Panc1 (cell line): ENCODE measurements at regions not wholly inside any gene's neighbourhood (a gene's known extent, or its start where the extent isn't known, plus 50 kb on each side); places are given as distances from the start of the nearest gene placed in this dataset.

Experiments
- ATAC-seq: fragments of 200-7000 bp; cut with Tn5 transposase; 2 replicates; pipeline ENCODE4 v1.9.1; 2020; ENCODE audit warnings: mild to moderate bottlenecking, moderate library complexity
- BruUV-seq: library from RNA; stranded (reverse); fragments of 400-500 nt; replicated peaks from 2 replicates; lab custom pipeline; 2021; lab: Mats Ljungman, UMichigan
- CTCF ChIA-PET: fragments of 300-600 bp; sonication (Branson Sonifier 250); formaldehyde crosslinking; loops from one replicate; lab custom pipeline; 2022; ENCODE audit warnings: antibody characterized with exemption; lab: Charles Lee
- POLR2A ChIA-PET: fragments of 300-600 bp; sonication (Branson Sonifier 250); formaldehyde crosslinking; loops from one replicate; lab custom pipeline; 2022; ENCODE audit warnings: antibody characterized with exemption; lab: Charles Lee
- DNase-seq: peaks from one replicate; pipeline ENCODE4 v3.0.0-alpha.2; 2010; ENCODE audit warnings: low read depth, low spot score
- H3K27ac ChIP-seq: 2 replicates; pipeline ENCODE4 v1.5.1; 2011; ENCODE audit warnings: mild to moderate bottlenecking, low read length, inconsistent platforms
- H3K27me3 ChIP-seq: fragments of 200-500 bp; sonication (Bioruptor generic); 2 replicates; pipeline ENCODE4 v1.6.0; 2014; ENCODE audit warnings: low read length, inconsistent platforms; ENCODE audit not compliant: control insufficient read depth, insufficient read depth
- H3K36me3 ChIP-seq: fragments of 200-500 bp; sonication (Bioruptor generic); 2 replicates; pipeline ENCODE4 v1.5.1; 2014; ENCODE audit warnings: inconsistent platforms, mild to moderate bottlenecking, low read length, moderate library complexity; ENCODE audit not compliant: control insufficient read depth, insufficient read depth
- H3K4me1 ChIP-seq: 2 replicates; pipeline ENCODE4 v1.5.1; 2011; ENCODE audit warnings: inconsistent platforms, mild to moderate bottlenecking, low read length, moderate library complexity; ENCODE audit not compliant: control insufficient read depth, insufficient read depth
- H3K4me3 ChIP-seq, 2 experiments: 2 replicates each; pipeline ENCODE4 v1.5.1; 2011 to 2012; ENCODE audit warnings: low read depth in 2 of 2, low read length in 2 of 2, mild to moderate bottlenecking in 2 of 2, inconsistent platforms in 1 of 2, moderate library complexity in 1 of 2
- H3K9me3 ChIP-seq: fragments of 200-500 bp; sonication (Bioruptor generic); 2 replicates; pipeline ENCODE4 v1.5.1; 2014; ENCODE audit warnings: low read depth, mild to moderate bottlenecking, inconsistent platforms, low read length, moderate library complexity; ENCODE audit not compliant: control insufficient read depth, insufficient read depth
- POLR2AphosphoS5 ChIP-seq: IDR thresholded peaks from 2 replicates; pipeline ENCODE4 v1.6.1; 2012; ENCODE audit warnings: mild to moderate bottlenecking, low read depth, low read length, moderate library complexity
- SIN3A ChIP-seq: IDR thresholded peaks from 2 replicates; pipeline ENCODE4 v1.6.1; 2012; ENCODE audit warnings: low read depth, mild to moderate bottlenecking, low read length, moderate library complexity, borderline replicate concordance; ENCODE audit not compliant: insufficient read depth
- TCF7L2 ChIP-seq: IDR thresholded peaks from 2 replicates; pipeline ENCODE4 v1.6.1; 2011; ENCODE audit warnings: mild to moderate bottlenecking, low read depth, low read length, inconsistent platforms
- in situ Hi-C: cut with HindIII; loops from 2 replicates; pipeline ENCODE4 v1.10.0; 2016; ENCODE audit warnings: low sequenced_read_pairs, low pct_unique_long_range_greater_than_20kb
- intact Hi-C: fragments of 100-400 bp; cut with micrococcal nuclease; formaldehyde crosslinking; loops from one replicate; pipeline ENCODE4 v1.10.0; 2022; ENCODE audit not compliant: unreplicated experiment
- TF ChIP-seq, protein P1 (sequence below), 2 experiments: IDR thresholded peaks; 2 replicates each; pipeline ENCODE4 v1.6.1; 2011 to 2012; ENCODE audit warnings: low read depth in 2 of 2, control low read depth in 1 of 2, low read length in 1 of 2, mild to moderate bottlenecking in 1 of 2, moderate library complexity in 1 of 2; ENCODE audit not compliant: insufficient read depth in 1 of 2
- TF ChIP-seq, protein P2 (sequence below): fragments of 450-650 bp; IDR thresholded peaks from 2 replicates; pipeline ENCODE4 v1.5.1; 2017; ENCODE audit warnings: mild to moderate bottlenecking

GRCh38 chr14:98915625-98916024 is 356.4 kb downstream of the BCL11B start:
- ATAC-seq (no peak), DNase-seq (no peak)
- in situ Hi-C loops, result no loop called here
- Histone ChIP-seq H3K4me1 (no peaks in the 10 kb centered on the region), H3K27ac (no peak overlapping the region), H3K4me3 (no peak overlapping the region), H3K36me3 (no peaks in the 10 kb centered on the region), H3K9me3 (no peaks in the 10 kb centered on the region), H3K27me3 (no peaks in the 10 kb centered on the region)
- TF ChIP-seq SIN3A, result no peak
- no peak for TF ChIP-seq POLR2AphosphoS5
- no peak for TF ChIP-seq TCF7L2
- TF ChIP-seq, protein P1, sequence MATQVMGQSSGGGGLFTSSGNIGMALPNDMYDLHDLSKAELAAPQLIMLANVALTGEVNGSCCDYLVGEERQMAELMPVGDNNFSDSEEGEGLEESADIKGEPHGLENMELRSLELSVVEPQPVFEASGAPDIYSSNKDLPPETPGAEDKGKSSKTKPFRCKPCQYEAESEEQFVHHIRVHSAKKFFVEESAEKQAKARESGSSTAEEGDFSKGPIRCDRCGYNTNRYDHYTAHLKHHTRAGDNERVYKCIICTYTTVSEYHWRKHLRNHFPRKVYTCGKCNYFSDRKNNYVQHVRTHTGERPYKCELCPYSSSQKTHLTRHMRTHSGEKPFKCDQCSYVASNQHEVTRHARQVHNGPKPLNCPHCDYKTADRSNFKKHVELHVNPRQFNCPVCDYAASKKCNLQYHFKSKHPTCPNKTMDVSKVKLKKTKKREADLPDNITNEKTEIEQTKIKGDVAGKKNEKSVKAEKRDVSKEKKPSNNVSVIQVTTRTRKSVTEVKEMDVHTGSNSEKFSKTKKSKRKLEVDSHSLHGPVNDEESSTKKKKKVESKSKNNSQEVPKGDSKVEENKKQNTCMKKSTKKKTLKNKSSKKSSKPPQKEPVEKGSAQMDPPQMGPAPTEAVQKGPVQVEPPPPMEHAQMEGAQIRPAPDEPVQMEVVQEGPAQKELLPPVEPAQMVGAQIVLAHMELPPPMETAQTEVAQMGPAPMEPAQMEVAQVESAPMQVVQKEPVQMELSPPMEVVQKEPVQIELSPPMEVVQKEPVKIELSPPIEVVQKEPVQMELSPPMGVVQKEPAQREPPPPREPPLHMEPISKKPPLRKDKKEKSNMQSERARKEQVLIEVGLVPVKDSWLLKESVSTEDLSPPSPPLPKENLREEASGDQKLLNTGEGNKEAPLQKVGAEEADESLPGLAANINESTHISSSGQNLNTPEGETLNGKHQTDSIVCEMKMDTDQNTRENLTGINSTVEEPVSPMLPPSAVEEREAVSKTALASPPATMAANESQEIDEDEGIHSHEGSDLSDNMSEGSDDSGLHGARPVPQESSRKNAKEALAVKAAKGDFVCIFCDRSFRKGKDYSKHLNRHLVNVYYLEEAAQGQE (IDR thresholded peaks at IDR 0.05; ENCODE audit: insufficient read depth in 1 of 2, low read depth in 2 of 2, low read length in 1 of 2), result no peak
- TF ChIP-seq, protein P2, sequence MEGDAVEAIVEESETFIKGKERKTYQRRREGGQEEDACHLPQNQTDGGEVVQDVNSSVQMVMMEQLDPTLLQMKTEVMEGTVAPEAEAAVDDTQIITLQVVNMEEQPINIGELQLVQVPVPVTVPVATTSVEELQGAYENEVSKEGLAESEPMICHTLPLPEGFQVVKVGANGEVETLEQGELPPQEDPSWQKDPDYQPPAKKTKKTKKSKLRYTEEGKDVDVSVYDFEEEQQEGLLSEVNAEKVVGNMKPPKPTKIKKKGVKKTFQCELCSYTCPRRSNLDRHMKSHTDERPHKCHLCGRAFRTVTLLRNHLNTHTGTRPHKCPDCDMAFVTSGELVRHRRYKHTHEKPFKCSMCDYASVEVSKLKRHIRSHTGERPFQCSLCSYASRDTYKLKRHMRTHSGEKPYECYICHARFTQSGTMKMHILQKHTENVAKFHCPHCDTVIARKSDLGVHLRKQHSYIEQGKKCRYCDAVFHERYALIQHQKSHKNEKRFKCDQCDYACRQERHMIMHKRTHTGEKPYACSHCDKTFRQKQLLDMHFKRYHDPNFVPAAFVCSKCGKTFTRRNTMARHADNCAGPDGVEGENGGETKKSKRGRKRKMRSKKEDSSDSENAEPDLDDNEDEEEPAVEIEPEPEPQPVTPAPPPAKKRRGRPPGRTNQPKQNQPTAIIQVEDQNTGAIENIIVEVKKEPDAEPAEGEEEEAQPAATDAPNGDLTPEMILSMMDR, result no peak
- POLR2A ChIA-PET, result no interaction called here
- no TSS peak for BruUV-seq
- intact Hi-C loops, result no loop called here
- CTCF ChIA-PET, result no interaction called here

- no peaks in the 10 kb centered on the region for H3K9me3 ChIP-seq
- intact Hi-C loops, result no loop called here
- in situ Hi-C loops, result no loop called here
- no peak overlapping the region for H3K27ac ChIP-seq
- POLR2A ChIA-PET, result no interaction called here
- no peak overlapping the region for H3K4me3 ChIP-seq
- no peaks in the 10 kb centered on the region for H3K36me3 ChIP-seq
- TF ChIP-seq SIN3A, result no peak
- no peak for TF ChIP-seq TCF7L2
- TF ChIP-seq, protein P1 (IDR thresholded peaks at IDR 0.05; ENCODE audit: insufficient read depth in 1 of 2, low read depth in 2 of 2, low read length in 1 of 2), result no peak
- TF ChIP-seq, protein P2, result no peak
- no peak for TF ChIP-seq POLR2AphosphoS5
- DNase-seq, result no peak
- no peak for ATAC-seq
- no peaks in the 10 kb centered on the region for H3K27me3 ChIP-seq
- CTCF ChIA-PET, result no interaction called here
- no peaks in the 10 kb centered on the region for H3K4me1 ChIP-seq
- no TSS peak for BruUV-seq
Measured at GRCh38 chr14:98916036-98916435, 356.0 kb downstream of the BCL11B start.
